Gastrocnemius medialis (tissue), 4 donors: ENCODE measurements at regions not wholly inside any gene's neighbourhood (a gene's known extent, or its start where the extent isn't known, plus 50 kb on each side); places are given as distances from the start of the nearest gene placed in this dataset.

Experiments
- CTCF ChIP-seq, 5 experiments: fragments of 450-650 bp in 3 of 5; fragments of 200-600 bp in 2 of 5; sonication (generic) in 2 of 5; IDR thresholded peaks in 4 of 5; conservative IDR thresholded peaks in 1 of 5; 1 replicate in 4 of 5; 2 replicates in 1 of 5; pipeline ENCODE4 v1.5.1; 2016 to 2019; ENCODE audit warnings: antibody characterized with exemption in 5 of 5, mild to moderate bottlenecking in 3 of 5, moderate library complexity in 3 of 5
- POLR2A ChIP-seq, 2 donors: fragments of 450-650 bp; IDR thresholded peaks; one replicate each; pipeline ENCODE4 v1.6.1; 2017; ENCODE audit warnings: antibody characterized with exemption in 2 of 2, mild to moderate bottlenecking in 2 of 2, moderate library complexity in 2 of 2

- TF ChIP-seq CTCF (IDR thresholded peaks at IDR 0.05 in 4 of 5, conservative IDR thresholded peaks at IDR 0.05 in 1 of 5) (no peak), POLR2A (IDR thresholded peaks at IDR 0.05) (no peak)
Observed at GRCh38 chr18:42196651-42197050, 241.6 kb downstream of the PIK3C3 start.
